GM12873 (cell line): ENCODE measurements at regions not wholly inside any gene's neighbourhood (a gene's known extent, or its start where the extent isn't known, plus 50 kb on each side); places are given as distances from the start of the nearest gene placed in this dataset.

Experiments
- TF ChIP-seq, protein P1 (sequence below): IDR thresholded peaks from 2 replicates; pipeline ENCODE4 v1.5.1; 2012; ENCODE audit warnings: low read depth, mild to moderate bottlenecking, moderate library complexity, low read length, control low read depth; ENCODE audit not compliant: insufficient read depth; ENCODE audit errors: missing control alignments

- TF ChIP-seq, protein P1, sequence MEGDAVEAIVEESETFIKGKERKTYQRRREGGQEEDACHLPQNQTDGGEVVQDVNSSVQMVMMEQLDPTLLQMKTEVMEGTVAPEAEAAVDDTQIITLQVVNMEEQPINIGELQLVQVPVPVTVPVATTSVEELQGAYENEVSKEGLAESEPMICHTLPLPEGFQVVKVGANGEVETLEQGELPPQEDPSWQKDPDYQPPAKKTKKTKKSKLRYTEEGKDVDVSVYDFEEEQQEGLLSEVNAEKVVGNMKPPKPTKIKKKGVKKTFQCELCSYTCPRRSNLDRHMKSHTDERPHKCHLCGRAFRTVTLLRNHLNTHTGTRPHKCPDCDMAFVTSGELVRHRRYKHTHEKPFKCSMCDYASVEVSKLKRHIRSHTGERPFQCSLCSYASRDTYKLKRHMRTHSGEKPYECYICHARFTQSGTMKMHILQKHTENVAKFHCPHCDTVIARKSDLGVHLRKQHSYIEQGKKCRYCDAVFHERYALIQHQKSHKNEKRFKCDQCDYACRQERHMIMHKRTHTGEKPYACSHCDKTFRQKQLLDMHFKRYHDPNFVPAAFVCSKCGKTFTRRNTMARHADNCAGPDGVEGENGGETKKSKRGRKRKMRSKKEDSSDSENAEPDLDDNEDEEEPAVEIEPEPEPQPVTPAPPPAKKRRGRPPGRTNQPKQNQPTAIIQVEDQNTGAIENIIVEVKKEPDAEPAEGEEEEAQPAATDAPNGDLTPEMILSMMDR = no peak
These were observed 651.3 kb upstream of the ARID1B start for GRCh38 chr6:156125844-156126243.

DNA sequence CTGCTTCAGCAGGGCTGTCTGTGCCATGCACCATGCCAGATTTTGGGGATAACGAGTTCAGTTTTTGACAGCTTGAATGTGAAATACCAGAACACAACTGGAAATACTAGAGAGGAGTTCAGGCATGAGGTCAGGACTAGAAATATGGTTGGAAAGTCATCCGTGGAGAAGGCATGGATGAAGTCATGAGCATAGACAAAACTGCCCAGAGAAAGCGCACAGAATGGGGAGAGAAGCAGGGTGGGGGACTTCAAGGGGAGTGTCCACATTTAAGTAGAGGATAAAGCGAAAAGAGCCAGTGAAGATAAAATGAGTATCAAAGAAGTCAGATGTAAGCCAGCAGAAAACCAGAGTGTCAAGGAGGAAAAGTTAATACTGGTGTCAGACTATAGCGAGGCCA is 653.4 kb upstream of the ARID1B start:
- TF ChIP-seq, protein P1 = no peak

DNA sequence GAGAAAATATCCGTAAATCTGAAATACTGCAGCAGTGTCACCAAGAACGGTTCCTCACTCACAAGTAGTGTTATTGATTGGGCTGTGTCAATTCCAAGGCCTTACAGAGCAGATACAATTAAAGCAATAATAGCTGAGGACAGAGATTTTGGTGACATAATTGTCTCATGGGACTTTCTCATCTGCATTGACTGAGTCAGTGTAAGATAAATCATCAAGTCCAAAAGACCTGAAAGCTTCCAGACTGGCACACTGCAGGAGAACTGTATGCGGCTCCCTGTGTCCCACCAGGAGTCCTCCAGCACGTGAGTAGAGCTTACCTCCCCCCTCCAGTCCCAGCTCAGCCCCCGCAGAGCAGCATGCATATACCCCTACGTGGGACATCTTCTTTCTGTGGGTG is 655.2 kb upstream of the ARID1B start:
- TF ChIP-seq, protein P1 = no peak

GRCh38 chr6:156114541-156114940 is 658.9 kb upstream of the NOX3 start:
- TF ChIP-seq, protein P1 = no peak

DNA sequence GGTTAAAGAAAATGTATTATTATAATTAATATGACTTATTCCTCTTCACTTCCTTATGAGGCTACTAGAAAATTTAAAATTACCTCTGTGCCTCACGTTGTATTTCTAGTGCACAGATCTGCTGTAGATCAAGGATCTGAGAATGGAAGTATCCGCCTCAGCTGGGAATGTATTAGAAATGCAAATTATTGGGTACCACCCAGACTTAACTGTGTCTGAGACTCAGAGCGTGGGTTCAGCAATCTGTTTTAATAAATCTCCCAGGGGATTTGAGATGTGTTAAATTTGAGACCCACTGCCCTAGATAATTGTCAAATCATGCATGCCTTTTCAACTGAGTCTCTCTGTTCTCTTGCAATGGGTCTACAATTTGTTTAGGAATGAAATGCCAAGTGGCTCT is 658.0 kb upstream of the NOX3 start:
- TF ChIP-seq, protein P1 = no peak

GRCh38 chr6:156111913-156112312 is 656.3 kb upstream of the NOX3 start:
- TF ChIP-seq, protein P1 = no peak

- TF ChIP-seq, protein P1 = no peak
These were observed 654.6 kb upstream of the NOX3 start for GRCh38 chr6:156110249-156110648.

- TF ChIP-seq, protein P1 = no peak
These were observed 654.1 kb upstream of the NOX3 start for GRCh38 chr6:156109713-156110112.
